ENCODE measurements at regions not wholly inside any gene's neighbourhood (a gene's known extent, or its start where the extent isn't known, plus 50 kb on each side); places are given as distances from the start of the nearest gene placed in this dataset.

DNA sequence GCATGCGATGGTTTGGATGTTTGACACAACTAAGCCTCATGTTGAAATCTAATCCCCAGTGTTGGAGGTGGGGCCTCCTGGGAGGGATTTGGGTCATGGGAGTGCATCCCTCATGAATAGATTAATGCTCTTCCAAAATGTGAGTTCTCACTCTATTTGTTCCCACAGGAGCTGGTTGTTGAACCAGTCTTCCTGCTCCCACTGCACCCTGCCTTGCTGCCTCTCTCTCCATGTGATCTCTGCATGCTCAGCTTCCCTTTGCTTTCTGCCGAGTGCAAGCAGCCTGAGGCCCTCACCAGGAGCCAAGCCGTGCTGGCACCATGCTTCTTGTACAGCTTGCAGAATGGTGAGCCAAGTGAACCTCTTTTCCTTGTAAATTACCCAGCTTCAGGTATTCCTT, 206.8 kb downstream of the VAPA start:
- CTCF ChIA-PET, result no interaction called here
- Histone ChIP-seq H2BK15ac (ENCODE audit: low read depth, low read length) (peak overlapping the region; percentile 36; the same call in 1 of the 3 replicates), H2BK20ac (ENCODE audit: low read depth, low read length) (0 out of 2 replicates have a peak overlapping the region, but pooled peaks have one; percentile 5), H3K79me1 (ENCODE audit: low read depth in 1 of 2, low read length in 2 of 2) (no peaks in the 10 kb centered on the region), H3K27me3 (ENCODE audit: control insufficient read depth, insufficient read depth, low read length) (no peaks in the 10 kb centered on the region; the same call in 1 of the 2 replicates), H3K4me2 (ENCODE audit: low read depth, low read length) (no peak overlapping the region), H3K23ac (ENCODE audit: low read depth, low read length) (no peak overlapping the region), H2BK120ac (ENCODE audit: low read depth, low read length) (0 out of 2 replicates have a peak overlapping the region, but pooled peaks have one; percentile 8), H3K14ac (replicated peaks; ENCODE audit: low read depth, low read length) (no peak overlapping the region), H2AFZ (replicated peaks; ENCODE audit: low read length, poor library complexity) (no peak overlapping the region), H3K9ac (ENCODE audit: low read depth, low read length) (no peak overlapping the region), H2AK5ac (ENCODE audit: low read depth, low read length) (no peak overlapping the region), H3K4me1 (ENCODE audit: control insufficient read depth, insufficient read depth, low read length) (peaks cover 14% of the 10 kb centered on the region), H3K56ac (ENCODE audit: extremely low read depth, insufficient read depth, low read length) (no peak overlapping the region), H4K8ac (ENCODE audit: low read depth in 2 of 2, low read length in 2 of 2) (no peak overlapping the region; a peak in 1 of 4 replicates), H3K36me3 (ENCODE audit: control insufficient read depth, insufficient read depth, low read length) (no peaks in the 10 kb centered on the region), H4K5ac (ENCODE audit: low read depth, low read length) (no peak overlapping the region), H3K9me3 (ENCODE audit: control insufficient read depth, insufficient read depth, low read length) (no peaks in the 10 kb centered on the region), H3K9me1 (ENCODE audit: insufficient read depth, low read length) (peaks cover 6% of the 10 kb centered on the region; the same call in 1 of the 2 replicates), H2BK5ac (ENCODE audit: low read depth, low read length, poor library complexity, severe bottlenecking) (no peak overlapping the region), H3K27ac (ENCODE audit: insufficient read depth, low read length) (no peak overlapping the region), H4K91ac (ENCODE audit: insufficient read depth, low read depth, low read length) (no peak overlapping the region), H3K18ac (ENCODE audit: low read depth, low read length) (no peak overlapping the region), H4K20me1 (ENCODE audit: insufficient read depth, low read length) (no peaks in the 10 kb centered on the region; the same call in 1 of the 2 replicates), H3K4ac (ENCODE audit: low read depth, low read length) (no peak overlapping the region), H2AK9ac (replicated peaks; ENCODE audit: low read depth, low read length, poor library complexity) (no peak overlapping the region), H3K4me3 (ENCODE audit: insufficient read depth, low read depth, low read length) (no peak overlapping the region)
- in situ Hi-C loops (cut with MboI; ENCODE audit: low sequenced_read_pairs), result no loop called here
- DNase-seq (no peak), ATAC-seq (ENCODE audit: low read depth) (no peak)
- TF ChIP-seq POLR2A (IDR thresholded peaks at IDR 0.05; ENCODE audit: low read depth, low read length) (no peak), MAZ (IDR thresholded peaks at IDR 0.05; ENCODE audit: borderline replicate concordance, low read depth, low read length) (no peak), CTCF (conservative IDR thresholded peaks at IDR 0.05; ENCODE audit: low read depth, low read length) (no peak), SMC3 (IDR thresholded peaks at IDR 0.05; ENCODE audit: low read depth, low read length) (no peak), RCOR1 (IDR thresholded peaks at IDR 0.05; ENCODE audit: insufficient replicate concordance, low read length) (no peak), RFX5 (IDR thresholded peaks at IDR 0.05; ENCODE audit: low read depth, low read length) (no peak), CHD1 (IDR thresholded peaks at IDR 0.05; ENCODE audit: low read depth, low read length) (no peak), MXI1 (IDR thresholded peaks at IDR 0.05; ENCODE audit: borderline replicate concordance, low read depth, low read length) (no peak), RAD21 (IDR thresholded peaks at IDR 0.05; ENCODE audit: low read length) (no peak), BHLHE40 (IDR thresholded peaks at IDR 0.05; ENCODE audit: low read depth, low read length) (no peak), CEBPB (IDR thresholded peaks at IDR 0.05; ENCODE audit: low read depth, low read length) (no peak), MAFK (IDR thresholded peaks at IDR 0.05; ENCODE audit: low read depth, low read length) (no peak), ELK1 (IDR thresholded peaks at IDR 0.05; ENCODE audit: borderline replicate concordance, low read depth, low read length) (no peak), FOS (IDR thresholded peaks at IDR 0.05; ENCODE audit: low read depth, low read length) (no peak), NFE2L2 (IDR thresholded peaks at IDR 0.05; ENCODE audit: low read depth, low read length) (no peak)
- TF ChIP-seq, protein P1, sequence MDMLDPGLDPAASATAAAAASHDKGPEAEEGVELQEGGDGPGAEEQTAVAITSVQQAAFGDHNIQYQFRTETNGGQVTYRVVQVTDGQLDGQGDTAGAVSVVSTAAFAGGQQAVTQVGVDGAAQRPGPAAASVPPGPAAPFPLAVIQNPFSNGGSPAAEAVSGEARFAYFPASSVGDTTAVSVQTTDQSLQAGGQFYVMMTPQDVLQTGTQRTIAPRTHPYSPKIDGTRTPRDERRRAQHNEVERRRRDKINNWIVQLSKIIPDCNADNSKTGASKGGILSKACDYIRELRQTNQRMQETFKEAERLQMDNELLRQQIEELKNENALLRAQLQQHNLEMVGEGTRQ (IDR thresholded peaks at IDR 0.05; ENCODE audit: low read depth, low read length), result no peak
- POLR2A ChIA-PET (ENCODE audit: unreplicated experiment), result no interaction called here
- 0% methylated on average over 2 of the region's 3 CpGs; no CpG with 5 or more reads in 1 of the 2 experiments for WGBS, 2 experiments (ENCODE audit: extremely low coverage in 2 of 2, insufficient read length in 1 of 2)
- no TSS peak for BruUV-seq (replicated peaks)
- dilution Hi-C loops (cut with HindIII; ENCODE audit: low sequenced_read_pairs, unreplicated experiment), result no loop called here
- intact Hi-C loops (cut with micrococcal nuclease), result loop anchor here (5.0 kb wide), 2 partner anchors 103 to 402 kb away; no protein-coding TSS in a partner anchor

All from IMR-90 (cell line).